GM03348 (cell line): ENCODE measurements at regions not wholly inside any gene's neighbourhood (a gene's known extent, or its start where the extent isn't known, plus 50 kb on each side); places are given as distances from the start of the nearest gene placed in this dataset.
"Not testable (repeated sequence)": the region's sequence is repeated elsewhere in the genome, so short reads cannot be mapped to it uniquely, and the experiment has no call there.

Source experiments
- DNase-seq: peaks from one replicate; pipeline ENCODE4 v3.0.0; 2012; ENCODE audit warnings: low spot score

- no peak for DNase-seq
Measured at GRCh38 chr7:16933296-16934279, 51.8 kb upstream of the AGR3 start.

- DNase-seq, result peak; percentile 24
Measured at GRCh38 chr7:16934722-16935340, 53.0 kb upstream of the AGR3 start.

- DNase-seq, result no peak
Measured at GRCh38 chr7:16935341-16935735, 53.6 kb upstream of the AGR3 start.

GRCh38 chr7:16936626-16937422, 55.0 kb upstream of the AGR3 start:
- no peak for DNase-seq

GRCh38 chr7:16939161-16939560, 57.4 kb upstream of the AGR3 start:
- DNase-seq, result no peak

GRCh38 chr7:16940776-16941175, 59.0 kb upstream of the AGR3 start:
- DNase-seq, result no peak

- no peak for DNase-seq
Measured at GRCh38 chr7:16942929-16943509, 61.2 kb upstream of the AGR3 start.

GRCh38 chr7:16944936-16945335, 63.2 kb upstream of the AGR3 start:
- DNase-seq, result no peak

GRCh38 chr7:16945372-16945771, 63.6 kb upstream of the AGR3 start:
- DNase-seq, result no peak

- not testable (repeated sequence) for DNase-seq
Measured at GRCh38 chr7:16948110-16948509, 66.3 kb upstream of the AGR3 start.

GRCh38 chr7:16951483-16952080, 69.8 kb upstream of the AGR3 start:
- DNase-seq, result peak; percentile 7

- DNase-seq, result no peak
Measured at GRCh38 chr7:16954321-16954720, 72.5 kb upstream of the AGR3 start.

GRCh38 chr7:16958724-16959123, 76.9 kb upstream of the AGR3 start:
- no peak for DNase-seq

GRCh38 chr7:16960337-16960965, 78.7 kb upstream of the AGR3 start:
- no peak for DNase-seq

- DNase-seq, result peak; percentile 59
Measured at GRCh38 chr7:16961641-16962040, 79.9 kb upstream of the AGR3 start.

GRCh38 chr7:16963044-16963443, 81.3 kb upstream of the AGR3 start:
- DNase-seq, result no peak

GRCh38 chr7:16965697-16966096, 83.9 kb upstream of the AGR3 start:
- DNase-seq, result not testable (repeated sequence)

GRCh38 chr7:16967300-16967811, 85.6 kb upstream of the AGR3 start:
- peak; percentile 64 for DNase-seq

- no peak for DNase-seq
Measured at GRCh38 chr7:16970732-16971482, 89.1 kb upstream of the AGR3 start.

- DNase-seq, result no peak
Measured at GRCh38 chr7:16975712-16976111, 93.9 kb upstream of the AGR3 start.
